HG03280 (cell line): ENCODE measurements at regions not wholly inside any gene's neighbourhood (a gene's known extent, or its start where the extent isn't known, plus 50 kb on each side); places are given as distances from the start of the nearest gene placed in this dataset.

Experiments used
- ATAC-seq: cut with Tn5 transposase; IDR thresholded peaks from one replicate; pipeline ENCODE4 v1.9.1; 2021; ENCODE audit warnings: mild to moderate bottlenecking, moderate library complexity; ENCODE audit not compliant: unreplicated experiment

GRCh38 chr9:126088336-126088735 is 238.3 kb upstream of the MVB12B start:
- ATAC-seq: no peak

GRCh38 chr9:126089789-126090188 is 236.8 kb upstream of the MVB12B start:
- ATAC-seq: no peak

GRCh38 chr9:126093771-126094170 is 232.9 kb upstream of the MVB12B start:
- no peak for ATAC-seq

- ATAC-seq: no peak
Observed at GRCh38 chr9:126095546-126096190, 231.0 kb upstream of the MVB12B start.

GRCh38 chr9:126096340-126096739 is 230.3 kb upstream of the MVB12B start:
- ATAC-seq: no peak

- ATAC-seq: no peak
Observed at GRCh38 chr9:126097679-126098078, 228.9 kb upstream of the MVB12B start.

- no peak for ATAC-seq
Observed at GRCh38 chr9:126106404-126106803, 220.2 kb upstream of the MVB12B start.

GRCh38 chr9:126107693-126108092 is 218.9 kb upstream of the MVB12B start:
- ATAC-seq: no peak

- ATAC-seq: no peak
Observed at GRCh38 chr9:126108240-126108639, 218.4 kb upstream of the MVB12B start.

- no peak for ATAC-seq
Observed at GRCh38 chr9:126109575-126109974, 217.1 kb upstream of the MVB12B start.

- ATAC-seq: no peak
Observed at GRCh38 chr9:126111556-126111955, 215.1 kb upstream of the MVB12B start.

GRCh38 chr9:126112135-126112720 is 214.4 kb upstream of the MVB12B start:
- no peak for ATAC-seq

GRCh38 chr9:126113176-126113575 is 213.5 kb upstream of the MVB12B start:
- ATAC-seq: no peak

- no peak for ATAC-seq
Observed at GRCh38 chr9:126113756-126114408, 212.7 kb upstream of the MVB12B start.

- ATAC-seq: no peak
Observed at GRCh38 chr9:126114409-126114760, 212.2 kb upstream of the MVB12B start.

GRCh38 chr9:126114850-126115460 is 211.7 kb upstream of the MVB12B start:
- ATAC-seq: no peak

GRCh38 chr9:126116351-126117157 is 210.1 kb upstream of the MVB12B start:
- no peak for ATAC-seq

GRCh38 chr9:126117158-126117425 is 209.5 kb upstream of the MVB12B start:
- ATAC-seq: no peak

GRCh38 chr9:126117631-126118030 is 209.0 kb upstream of the MVB12B start:
- ATAC-seq: no peak

- no peak for ATAC-seq
Observed at GRCh38 chr9:126119731-126120130, 206.9 kb upstream of the MVB12B start.

GRCh38 chr9:126122901-126123616 is 203.6 kb upstream of the MVB12B start:
- ATAC-seq: no peak
